Caco-2 (cell line): ENCODE measurements at regions not wholly inside any gene's neighbourhood (a gene's known extent, or its start where the extent isn't known, plus 50 kb on each side); places are given as distances from the start of the nearest gene placed in this dataset.

Source experiments
- BruUV-seq: library from RNA; stranded (reverse); fragments of 400-500 nt; replicated peaks from 2 replicates; lab custom pipeline; 2021; lab: Mats Ljungman, UMichigan
- CTCF ChIA-PET: fragments of 300-600 bp; sonication (Branson Sonifier 250); formaldehyde crosslinking; loops from one replicate; lab custom pipeline; 2022; ENCODE audit warnings: antibody characterized with exemption; lab: Charles Lee
- POLR2A ChIA-PET: fragments of 300-600 bp; sonication (Branson Sonifier 250); formaldehyde crosslinking; loops from one replicate; lab custom pipeline; 2022; ENCODE audit warnings: antibody characterized with exemption; lab: Charles Lee
- DNase-seq, 2 experiments: peaks; one replicate each; pipeline versions ENCODE4 v3.0.0 to v3.0.0-alpha.2; 2020 to 2022
- H3K27me3 ChIP-seq: replicated peaks from 2 replicates; pipeline ENCODE4 v1.6.0; 2011; ENCODE audit warnings: low read length; ENCODE audit not compliant: control insufficient read depth, insufficient read depth
- H3K36me3 ChIP-seq: 2 replicates; pipeline ENCODE4 v1.5.1; 2011; ENCODE audit warnings: low read length; ENCODE audit not compliant: control insufficient read depth, insufficient read depth
- H3K4me1 ChIP-seq: fragments of 250-450 bp; sonication (Bioruptor Pico); 2 replicates; pipeline ENCODE4 v1.5.1; 2020; ENCODE audit warnings: mild to moderate bottlenecking
- H3K4me3 ChIP-seq: 2 replicates; pipeline ENCODE4 v1.5.1; 2011; ENCODE audit warnings: low read depth, mild to moderate bottlenecking, control low read depth, low read length
- H3K9me3 ChIP-seq: fragments of 250-450 bp; sonication (Bioruptor Pico); 2 replicates; pipeline ENCODE4 v1.5.1; 2020; ENCODE audit warnings: mild to moderate bottlenecking, moderate library complexity
- H3K27ac Mint-ChIP-seq: one replicate; pipeline ENCODE4 v1.8.0; 2022; ENCODE audit warnings: mixed read lengths; ENCODE audit not compliant: unreplicated experiment
- H3K27me3 Mint-ChIP-seq: one replicate; pipeline ENCODE4 v1.8.0; 2022; ENCODE audit warnings: mixed read lengths; ENCODE audit not compliant: insufficient read depth, unreplicated experiment
- H3K36me3 Mint-ChIP-seq: one replicate; pipeline ENCODE4 v1.8.0; 2022; ENCODE audit warnings: mild to moderate bottlenecking, mixed read lengths; ENCODE audit not compliant: insufficient read depth, unreplicated experiment
- H3K4me1 Mint-ChIP-seq: one replicate; pipeline ENCODE4 v1.8.0; 2022; ENCODE audit warnings: low read depth, mixed read lengths; ENCODE audit not compliant: unreplicated experiment
- H3K4me3 Mint-ChIP-seq: one replicate; pipeline ENCODE4 v1.8.0; 2022; ENCODE audit warnings: mild to moderate bottlenecking, moderate library complexity, mixed read lengths; ENCODE audit not compliant: unreplicated experiment
- H3K9me3 Mint-ChIP-seq: one replicate; pipeline ENCODE4 v1.8.0; 2022; ENCODE audit warnings: mixed read lengths; ENCODE audit not compliant: unreplicated experiment
- CTCF ChIP-seq, 2 experiments: fragments of 200-600 bp in 1 of 2; IDR thresholded peaks; 1 replicate in 1 of 2; 2 replicates in 1 of 2; pipeline versions ENCODE4 v1.5.1 to v1.8.0; 2011 to 2022; ENCODE audit warnings: antibody characterized with exemption in 1 of 2, control low read depth in 1 of 2, inconsistent platforms in 1 of 2, low read depth in 1 of 2, low read length in 1 of 2, mild to moderate bottlenecking in 1 of 2, moderate library complexity in 1 of 2; ENCODE audit not compliant: insufficient read depth in 1 of 2, severe bottlenecking in 1 of 2, unreplicated experiment in 1 of 2
- intact Hi-C: fragments of 100-400 bp; cut with micrococcal nuclease; formaldehyde crosslinking; loops from one replicate; pipeline ENCODE4 v1.10.0; 2022; ENCODE audit not compliant: unreplicated experiment

- H3K9me3 Mint-ChIP-seq = no peaks in the 10 kb centered on the region
- Histone ChIP-seq H3K27me3 (no peaks in the 10 kb centered on the region), H3K4me1 (no peaks in the 10 kb centered on the region), H3K9me3 (no peaks in the 10 kb centered on the region), H3K4me3 (no peak overlapping the region), H3K36me3 (no peaks in the 10 kb centered on the region)
- H3K4me3 Mint-ChIP-seq = no peak overlapping the region
- no peak for DNase-seq
- no peaks in the 10 kb centered on the region for H3K4me1 Mint-ChIP-seq
- no peak overlapping the region for H3K27ac Mint-ChIP-seq
- H3K36me3 Mint-ChIP-seq = no peaks in the 10 kb centered on the region
- intact Hi-C loops = no loop called here
- BruUV-seq = no TSS peak
- TF ChIP-seq CTCF (IDR thresholded peaks at IDR 0.05; ENCODE audit: insufficient read depth in 1 of 2, low read depth in 1 of 2, low read length in 1 of 2, severe bottlenecking in 1 of 2, unreplicated experiment in 1 of 2) = no peak
- POLR2A ChIA-PET = no interaction called here
- CTCF ChIA-PET = no interaction called here
- H3K27me3 Mint-ChIP-seq = peaks cover 5% of the 10 kb centered on the region
Measured at GRCh38 chr13:103862525-103862924, 796.3 kb upstream of the SLC10A2 start.

- POLR2A ChIA-PET = interaction anchor here (0.6 kb wide), 1 partner anchor 25 kb away, joined by 4 read pairs; no protein-coding TSS in a partner anchor
- peaks cover 2% of the 10 kb centered on the region for H3K27me3 Mint-ChIP-seq
- DNase-seq = no peak
- H3K4me3 Mint-ChIP-seq = no peak overlapping the region
- H3K36me3 ChIP-seq = no peaks in the 10 kb centered on the region
- H3K9me3 ChIP-seq = no peaks in the 10 kb centered on the region
- H3K4me1 Mint-ChIP-seq = no peaks in the 10 kb centered on the region
- H3K27me3 ChIP-seq = no peaks in the 10 kb centered on the region
- H3K9me3 Mint-ChIP-seq = no peaks in the 10 kb centered on the region
- CTCF ChIA-PET = no interaction called here
- intact Hi-C loops = no loop called here
- no peak for TF ChIP-seq CTCF (IDR thresholded peaks at IDR 0.05; ENCODE audit: insufficient read depth in 1 of 2, low read depth in 1 of 2, low read length in 1 of 2, severe bottlenecking in 1 of 2, unreplicated experiment in 1 of 2)
- H3K36me3 Mint-ChIP-seq = no peaks in the 10 kb centered on the region
- no TSS peak for BruUV-seq
- H3K27ac Mint-ChIP-seq = no peak overlapping the region
- H3K4me1 ChIP-seq = no peaks in the 10 kb centered on the region
- H3K4me3 ChIP-seq = no peak overlapping the region
Measured at GRCh38 chr13:103859952-103860351, 793.7 kb upstream of the SLC10A2 start.

GRCh38 chr13:103852036-103852435 lies 785.8 kb upstream of the SLC10A2 start:
- DNase-seq = no peak
- ChIA-PET CTCF (no interaction called here), POLR2A (no interaction called here)
- H3K4me1 ChIP-seq = no peaks in the 10 kb centered on the region
- H3K9me3 ChIP-seq = no peaks in the 10 kb centered on the region
- no peaks in the 10 kb centered on the region for H3K36me3 Mint-ChIP-seq
- no peak overlapping the region for H3K4me3 ChIP-seq
- H3K36me3 ChIP-seq = no peaks in the 10 kb centered on the region
- intact Hi-C loops = no loop called here
- TF ChIP-seq CTCF (IDR thresholded peaks at IDR 0.05; ENCODE audit: insufficient read depth in 1 of 2, low read depth in 1 of 2, low read length in 1 of 2, severe bottlenecking in 1 of 2, unreplicated experiment in 1 of 2) = no peak
- no peaks in the 10 kb centered on the region for H3K9me3 Mint-ChIP-seq
- BruUV-seq = no TSS peak
- no peak overlapping the region for H3K27ac Mint-ChIP-seq
- peaks cover 15% of the 10 kb centered on the region for H3K27me3 Mint-ChIP-seq
- no peaks in the 10 kb centered on the region for H3K4me1 Mint-ChIP-seq
- no peak overlapping the region for H3K4me3 Mint-ChIP-seq
- no peaks in the 10 kb centered on the region for H3K27me3 ChIP-seq
